GM23338 (cell line): ENCODE measurements at regions not wholly inside any gene's neighbourhood (a gene's known extent, or its start where the extent isn't known, plus 50 kb on each side); places are given as distances from the start of the nearest gene placed in this dataset.

Experiments
- ATAC-seq: fragments of 200-7000 bp; cut with Tn5 transposase; 3 replicates; pipeline ENCODE4 v1.9.1; 2020
- DNase-seq: peaks from one replicate; pipeline ENCODE4 v3.0.0-alpha.2; 2015; ENCODE audit warnings: low spot score
- H2AFZ ChIP-seq: fragments of 200-600 bp; sonication (generic); 2 replicates; pipeline ENCODE4 v1.8.0; 2016; ENCODE audit warnings: antibody characterized with exemption, mild to moderate bottlenecking, moderate library complexity
- H3F3A ChIP-seq: fragments of 200-600 bp; sonication (generic); replicated peaks from 2 replicates; pipeline ENCODE4 v1.8.0; 2017; ENCODE audit warnings: antibody characterized with exemption, mixed run types, low read depth
- H3K27ac ChIP-seq: fragments of 200-600 bp; sonication (generic); 2 replicates; pipeline ENCODE4 v1.6.1; 2016; ENCODE audit warnings: low read depth
- H3K27me3 ChIP-seq: fragments of 200-600 bp; sonication (generic); 2 replicates; pipeline ENCODE4 v1.8.0; 2016; ENCODE audit warnings: mild to moderate bottlenecking, mixed run types, moderate library complexity; ENCODE audit not compliant: insufficient read depth
- H3K36me3 ChIP-seq: fragments of 200-600 bp; sonication (generic); 2 replicates; pipeline ENCODE4 v1.8.0; 2016; ENCODE audit warnings: mild to moderate bottlenecking; ENCODE audit not compliant: insufficient read depth
- H3K4me1 ChIP-seq: fragments of 200-600 bp; sonication (generic); 2 replicates; pipeline ENCODE4 v1.8.0; 2016; ENCODE audit warnings: mild to moderate bottlenecking, moderate library complexity; ENCODE audit not compliant: insufficient read depth
- H3K4me2 ChIP-seq: fragments of 200-600 bp; sonication (generic); 2 replicates; pipeline ENCODE4 v1.7.1; 2017; ENCODE audit warnings: mixed run types
- H3K4me3 ChIP-seq: fragments of 200-600 bp; sonication (generic); 2 replicates; pipeline ENCODE4 v1.6.1; 2016; ENCODE audit warnings: mixed run types
- H3K79me2 ChIP-seq: fragments of 200-600 bp; sonication (generic); replicated peaks from 2 replicates; pipeline ENCODE4 v1.8.0; 2017; ENCODE audit warnings: mild to moderate bottlenecking; ENCODE audit not compliant: insufficient read depth
- H3K9me2 ChIP-seq: fragments of 200-600 bp; sonication (generic); 2 replicates; pipeline ENCODE4 v1.8.0; 2017; ENCODE audit not compliant: insufficient read depth
- H4K20me1 ChIP-seq: fragments of 200-600 bp; sonication (generic); replicated peaks from 2 replicates; pipeline ENCODE4 v1.8.0; 2017; ENCODE audit warnings: mild to moderate bottlenecking; ENCODE audit not compliant: insufficient read depth
- H3K27ac Mint-ChIP-seq: 2 replicates; pipeline ENCODE4 v1.8.0; 2020; ENCODE audit warnings: inconsistent platforms, mild to moderate bottlenecking, moderate library complexity, mixed read lengths
- H3K27me3 Mint-ChIP-seq: 3 replicates; pipeline ENCODE4 v1.8.0; 2022; ENCODE audit warnings: low read depth, mild to moderate bottlenecking, moderate library complexity, mixed read lengths, inconsistent platforms; ENCODE audit not compliant: insufficient read depth, poor library complexity
- H3K36me3 Mint-ChIP-seq: 3 replicates; pipeline ENCODE4 v1.8.0; 2021; ENCODE audit warnings: low read depth, mild to moderate bottlenecking, inconsistent platforms, moderate library complexity, mixed read lengths
- H3K4me1 Mint-ChIP-seq: 3 replicates; pipeline ENCODE4 v1.8.0; 2020; ENCODE audit warnings: mild to moderate bottlenecking, inconsistent platforms, mixed read lengths
- H3K4me3 Mint-ChIP-seq: 3 replicates; pipeline ENCODE4 v1.8.0; 2021; ENCODE audit warnings: moderate library complexity, mild to moderate bottlenecking, inconsistent platforms, mixed read lengths
- H3K9me3 Mint-ChIP-seq: 3 replicates; pipeline ENCODE4 v1.8.0; 2020; ENCODE audit warnings: moderate library complexity, mild to moderate bottlenecking, inconsistent platforms, mixed read lengths
- CREB1 ChIP-seq: fragments of 250-450 bp; sonication (Bioruptor Pico); IDR thresholded peaks from 2 replicates; pipeline ENCODE4 v1.5.0; 2020; ENCODE audit warnings: low read depth, mild to moderate bottlenecking, moderate library complexity
- EZH2 ChIP-seq: fragments of 200-600 bp; sonication (generic); IDR thresholded peaks from one replicate; pipeline ENCODE4 v1.8.0; 2017; ENCODE audit warnings: antibody characterized with exemption, mild to moderate bottlenecking, low read depth; ENCODE audit not compliant: unreplicated experiment
- EZH2phosphoT487 ChIP-seq: fragments of 200-600 bp; sonication (generic); IDR thresholded peaks from one replicate; pipeline ENCODE4 v1.8.1; 2018; ENCODE audit warnings: antibody characterized with exemption; ENCODE audit not compliant: unreplicated experiment
- JUNB ChIP-seq: IDR thresholded peaks from one replicate; pipeline ENCODE4 v1.6.1; 2016; ENCODE audit warnings: antibody characterized with exemption; ENCODE audit not compliant: unreplicated experiment
- NANOG ChIP-seq: IDR thresholded peaks from 2 replicates; pipeline ENCODE4 v1.6.1; 2016; ENCODE audit warnings: antibody characterized with exemption, borderline replicate concordance
- POLR2AphosphoS5 ChIP-seq: IDR thresholded peaks from 2 replicates; pipeline ENCODE4 v1.6.1; 2016; ENCODE audit warnings: antibody characterized with exemption, low read depth
- STAT1 ChIP-seq: IDR thresholded peaks from one replicate; pipeline ENCODE4 v1.6.1; 2016; ENCODE audit warnings: antibody characterized with exemption; ENCODE audit not compliant: unreplicated experiment
- ZNF114 ChIP-seq: fragments of 250-450 bp; sonication (Bioruptor Pico); IDR thresholded peaks from 2 replicates; pipeline ENCODE4 v1.5.0; 2020; ENCODE audit warnings: mild to moderate bottlenecking, moderate library complexity
- ZNF331 ChIP-seq: fragments of 250-450 bp; sonication (Bioruptor Pico); IDR thresholded peaks from 2 replicates; pipeline ENCODE4 v1.5.0; 2020; ENCODE audit warnings: low read depth, mild to moderate bottlenecking, moderate library complexity
- TF ChIP-seq, protein P1 (sequence below): IDR thresholded peaks from one replicate; pipeline ENCODE4 v1.6.1; 2018; ENCODE audit warnings: antibody characterized with exemption; ENCODE audit not compliant: unreplicated experiment
- TF ChIP-seq, protein P2 (sequence below): IDR thresholded peaks from 2 replicates; pipeline ENCODE4 v1.6.1; 2016; ENCODE audit warnings: antibody characterized with exemption
- TF ChIP-seq, protein P3 (sequence below), 2 experiments: fragments of 200-600 bp in 1 of 2; sonication (generic) in 1 of 2; conservative IDR thresholded peaks; 2 replicates each; pipeline versions ENCODE4 v1.5.1 to v1.6.1; 2016 to 2017; ENCODE audit warnings: antibody characterized with exemption in 2 of 2, low read depth in 2 of 2, mild to moderate bottlenecking in 2 of 2, moderate library complexity in 1 of 2
- TF ChIP-seq, protein P4 (sequence below): fragments of 250-450 bp; sonication (Bioruptor Pico); IDR thresholded peaks from 2 replicates; pipeline ENCODE4 v1.5.0; 2020; ENCODE audit warnings: mild to moderate bottlenecking, moderate library complexity

DNA sequence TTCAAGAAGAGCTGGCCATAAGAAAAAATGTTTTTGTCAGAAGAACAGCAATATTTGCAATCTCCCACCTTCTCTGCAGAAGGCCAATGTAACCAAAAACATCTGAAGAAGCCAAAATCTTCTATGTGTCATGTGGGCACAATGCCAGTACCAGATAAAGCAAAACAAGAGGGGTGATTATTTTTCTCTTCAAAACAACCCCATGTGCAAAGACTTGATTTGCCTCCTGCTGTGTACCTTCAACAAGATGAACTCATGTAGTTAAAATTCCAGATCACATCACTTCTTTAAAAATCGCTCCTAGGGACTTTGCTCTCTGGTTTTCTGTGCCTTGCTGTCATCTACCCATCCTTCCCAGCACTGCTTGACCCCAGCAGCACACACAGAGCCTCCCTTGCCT, 134.0 kb upstream of the MAP3K1 start:
- Mint-ChIP-seq H3K4me3 (no peak overlapping the region), H3K36me3 (no peaks in the 10 kb centered on the region)

More for the DNA sequence above, 134.0 kb upstream of the MAP3K1 start:
- Histone ChIP-seq H2AFZ (0 out of 2 replicates have a peak overlapping the region, but pooled peaks have one; percentile 56), H3K4me2 (no peak overlapping the region), H4K20me1 (no peaks in the 10 kb centered on the region), H3K4me3 (no peak overlapping the region), H3K27ac (no peak overlapping the region), H3K9me2 (0 out of 2 replicates have a peak, but pooled peaks cover 4% of the 10 kb centered on the region), H3K27me3 (no peaks in the 10 kb centered on the region), H3F3A (no peaks in the 10 kb centered on the region), H3K4me1 (no peaks in the 10 kb centered on the region), H3K36me3 (no peaks in the 10 kb centered on the region), H3K79me2 (no peaks in the 10 kb centered on the region)
- Mint-ChIP-seq H3K27ac (no peak overlapping the region), H3K4me1 (peaks cover 7% of the 10 kb centered on the region; the same call in 1 of the 3 replicates), H3K27me3 (peaks cover 1% of the 10 kb centered on the region), H3K9me3 (no peaks in the 10 kb centered on the region)
- TF ChIP-seq STAT1 = no peak
- no peak for TF ChIP-seq NANOG
- TF ChIP-seq, protein P1, sequence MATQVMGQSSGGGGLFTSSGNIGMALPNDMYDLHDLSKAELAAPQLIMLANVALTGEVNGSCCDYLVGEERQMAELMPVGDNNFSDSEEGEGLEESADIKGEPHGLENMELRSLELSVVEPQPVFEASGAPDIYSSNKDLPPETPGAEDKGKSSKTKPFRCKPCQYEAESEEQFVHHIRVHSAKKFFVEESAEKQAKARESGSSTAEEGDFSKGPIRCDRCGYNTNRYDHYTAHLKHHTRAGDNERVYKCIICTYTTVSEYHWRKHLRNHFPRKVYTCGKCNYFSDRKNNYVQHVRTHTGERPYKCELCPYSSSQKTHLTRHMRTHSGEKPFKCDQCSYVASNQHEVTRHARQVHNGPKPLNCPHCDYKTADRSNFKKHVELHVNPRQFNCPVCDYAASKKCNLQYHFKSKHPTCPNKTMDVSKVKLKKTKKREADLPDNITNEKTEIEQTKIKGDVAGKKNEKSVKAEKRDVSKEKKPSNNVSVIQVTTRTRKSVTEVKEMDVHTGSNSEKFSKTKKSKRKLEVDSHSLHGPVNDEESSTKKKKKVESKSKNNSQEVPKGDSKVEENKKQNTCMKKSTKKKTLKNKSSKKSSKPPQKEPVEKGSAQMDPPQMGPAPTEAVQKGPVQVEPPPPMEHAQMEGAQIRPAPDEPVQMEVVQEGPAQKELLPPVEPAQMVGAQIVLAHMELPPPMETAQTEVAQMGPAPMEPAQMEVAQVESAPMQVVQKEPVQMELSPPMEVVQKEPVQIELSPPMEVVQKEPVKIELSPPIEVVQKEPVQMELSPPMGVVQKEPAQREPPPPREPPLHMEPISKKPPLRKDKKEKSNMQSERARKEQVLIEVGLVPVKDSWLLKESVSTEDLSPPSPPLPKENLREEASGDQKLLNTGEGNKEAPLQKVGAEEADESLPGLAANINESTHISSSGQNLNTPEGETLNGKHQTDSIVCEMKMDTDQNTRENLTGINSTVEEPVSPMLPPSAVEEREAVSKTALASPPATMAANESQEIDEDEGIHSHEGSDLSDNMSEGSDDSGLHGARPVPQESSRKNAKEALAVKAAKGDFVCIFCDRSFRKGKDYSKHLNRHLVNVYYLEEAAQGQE = no peak
- TF ChIP-seq EZH2phosphoT487 = no peak
- TF ChIP-seq, protein P2, sequence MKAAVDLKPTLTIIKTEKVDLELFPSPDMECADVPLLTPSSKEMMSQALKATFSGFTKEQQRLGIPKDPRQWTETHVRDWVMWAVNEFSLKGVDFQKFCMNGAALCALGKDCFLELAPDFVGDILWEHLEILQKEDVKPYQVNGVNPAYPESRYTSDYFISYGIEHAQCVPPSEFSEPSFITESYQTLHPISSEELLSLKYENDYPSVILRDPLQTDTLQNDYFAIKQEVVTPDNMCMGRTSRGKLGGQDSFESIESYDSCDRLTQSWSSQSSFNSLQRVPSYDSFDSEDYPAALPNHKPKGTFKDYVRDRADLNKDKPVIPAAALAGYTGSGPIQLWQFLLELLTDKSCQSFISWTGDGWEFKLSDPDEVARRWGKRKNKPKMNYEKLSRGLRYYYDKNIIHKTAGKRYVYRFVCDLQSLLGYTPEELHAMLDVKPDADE = no peak
- no peak for TF ChIP-seq CREB1 (CRISPR knock-in tag)
- TF ChIP-seq, protein P3, sequence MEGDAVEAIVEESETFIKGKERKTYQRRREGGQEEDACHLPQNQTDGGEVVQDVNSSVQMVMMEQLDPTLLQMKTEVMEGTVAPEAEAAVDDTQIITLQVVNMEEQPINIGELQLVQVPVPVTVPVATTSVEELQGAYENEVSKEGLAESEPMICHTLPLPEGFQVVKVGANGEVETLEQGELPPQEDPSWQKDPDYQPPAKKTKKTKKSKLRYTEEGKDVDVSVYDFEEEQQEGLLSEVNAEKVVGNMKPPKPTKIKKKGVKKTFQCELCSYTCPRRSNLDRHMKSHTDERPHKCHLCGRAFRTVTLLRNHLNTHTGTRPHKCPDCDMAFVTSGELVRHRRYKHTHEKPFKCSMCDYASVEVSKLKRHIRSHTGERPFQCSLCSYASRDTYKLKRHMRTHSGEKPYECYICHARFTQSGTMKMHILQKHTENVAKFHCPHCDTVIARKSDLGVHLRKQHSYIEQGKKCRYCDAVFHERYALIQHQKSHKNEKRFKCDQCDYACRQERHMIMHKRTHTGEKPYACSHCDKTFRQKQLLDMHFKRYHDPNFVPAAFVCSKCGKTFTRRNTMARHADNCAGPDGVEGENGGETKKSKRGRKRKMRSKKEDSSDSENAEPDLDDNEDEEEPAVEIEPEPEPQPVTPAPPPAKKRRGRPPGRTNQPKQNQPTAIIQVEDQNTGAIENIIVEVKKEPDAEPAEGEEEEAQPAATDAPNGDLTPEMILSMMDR (conservative IDR thresholded peaks at IDR 0.05; ENCODE audit: low read depth in 2 of 2) = no peak
- TF ChIP-seq JUNB = no peak
- TF ChIP-seq, protein P4, sequence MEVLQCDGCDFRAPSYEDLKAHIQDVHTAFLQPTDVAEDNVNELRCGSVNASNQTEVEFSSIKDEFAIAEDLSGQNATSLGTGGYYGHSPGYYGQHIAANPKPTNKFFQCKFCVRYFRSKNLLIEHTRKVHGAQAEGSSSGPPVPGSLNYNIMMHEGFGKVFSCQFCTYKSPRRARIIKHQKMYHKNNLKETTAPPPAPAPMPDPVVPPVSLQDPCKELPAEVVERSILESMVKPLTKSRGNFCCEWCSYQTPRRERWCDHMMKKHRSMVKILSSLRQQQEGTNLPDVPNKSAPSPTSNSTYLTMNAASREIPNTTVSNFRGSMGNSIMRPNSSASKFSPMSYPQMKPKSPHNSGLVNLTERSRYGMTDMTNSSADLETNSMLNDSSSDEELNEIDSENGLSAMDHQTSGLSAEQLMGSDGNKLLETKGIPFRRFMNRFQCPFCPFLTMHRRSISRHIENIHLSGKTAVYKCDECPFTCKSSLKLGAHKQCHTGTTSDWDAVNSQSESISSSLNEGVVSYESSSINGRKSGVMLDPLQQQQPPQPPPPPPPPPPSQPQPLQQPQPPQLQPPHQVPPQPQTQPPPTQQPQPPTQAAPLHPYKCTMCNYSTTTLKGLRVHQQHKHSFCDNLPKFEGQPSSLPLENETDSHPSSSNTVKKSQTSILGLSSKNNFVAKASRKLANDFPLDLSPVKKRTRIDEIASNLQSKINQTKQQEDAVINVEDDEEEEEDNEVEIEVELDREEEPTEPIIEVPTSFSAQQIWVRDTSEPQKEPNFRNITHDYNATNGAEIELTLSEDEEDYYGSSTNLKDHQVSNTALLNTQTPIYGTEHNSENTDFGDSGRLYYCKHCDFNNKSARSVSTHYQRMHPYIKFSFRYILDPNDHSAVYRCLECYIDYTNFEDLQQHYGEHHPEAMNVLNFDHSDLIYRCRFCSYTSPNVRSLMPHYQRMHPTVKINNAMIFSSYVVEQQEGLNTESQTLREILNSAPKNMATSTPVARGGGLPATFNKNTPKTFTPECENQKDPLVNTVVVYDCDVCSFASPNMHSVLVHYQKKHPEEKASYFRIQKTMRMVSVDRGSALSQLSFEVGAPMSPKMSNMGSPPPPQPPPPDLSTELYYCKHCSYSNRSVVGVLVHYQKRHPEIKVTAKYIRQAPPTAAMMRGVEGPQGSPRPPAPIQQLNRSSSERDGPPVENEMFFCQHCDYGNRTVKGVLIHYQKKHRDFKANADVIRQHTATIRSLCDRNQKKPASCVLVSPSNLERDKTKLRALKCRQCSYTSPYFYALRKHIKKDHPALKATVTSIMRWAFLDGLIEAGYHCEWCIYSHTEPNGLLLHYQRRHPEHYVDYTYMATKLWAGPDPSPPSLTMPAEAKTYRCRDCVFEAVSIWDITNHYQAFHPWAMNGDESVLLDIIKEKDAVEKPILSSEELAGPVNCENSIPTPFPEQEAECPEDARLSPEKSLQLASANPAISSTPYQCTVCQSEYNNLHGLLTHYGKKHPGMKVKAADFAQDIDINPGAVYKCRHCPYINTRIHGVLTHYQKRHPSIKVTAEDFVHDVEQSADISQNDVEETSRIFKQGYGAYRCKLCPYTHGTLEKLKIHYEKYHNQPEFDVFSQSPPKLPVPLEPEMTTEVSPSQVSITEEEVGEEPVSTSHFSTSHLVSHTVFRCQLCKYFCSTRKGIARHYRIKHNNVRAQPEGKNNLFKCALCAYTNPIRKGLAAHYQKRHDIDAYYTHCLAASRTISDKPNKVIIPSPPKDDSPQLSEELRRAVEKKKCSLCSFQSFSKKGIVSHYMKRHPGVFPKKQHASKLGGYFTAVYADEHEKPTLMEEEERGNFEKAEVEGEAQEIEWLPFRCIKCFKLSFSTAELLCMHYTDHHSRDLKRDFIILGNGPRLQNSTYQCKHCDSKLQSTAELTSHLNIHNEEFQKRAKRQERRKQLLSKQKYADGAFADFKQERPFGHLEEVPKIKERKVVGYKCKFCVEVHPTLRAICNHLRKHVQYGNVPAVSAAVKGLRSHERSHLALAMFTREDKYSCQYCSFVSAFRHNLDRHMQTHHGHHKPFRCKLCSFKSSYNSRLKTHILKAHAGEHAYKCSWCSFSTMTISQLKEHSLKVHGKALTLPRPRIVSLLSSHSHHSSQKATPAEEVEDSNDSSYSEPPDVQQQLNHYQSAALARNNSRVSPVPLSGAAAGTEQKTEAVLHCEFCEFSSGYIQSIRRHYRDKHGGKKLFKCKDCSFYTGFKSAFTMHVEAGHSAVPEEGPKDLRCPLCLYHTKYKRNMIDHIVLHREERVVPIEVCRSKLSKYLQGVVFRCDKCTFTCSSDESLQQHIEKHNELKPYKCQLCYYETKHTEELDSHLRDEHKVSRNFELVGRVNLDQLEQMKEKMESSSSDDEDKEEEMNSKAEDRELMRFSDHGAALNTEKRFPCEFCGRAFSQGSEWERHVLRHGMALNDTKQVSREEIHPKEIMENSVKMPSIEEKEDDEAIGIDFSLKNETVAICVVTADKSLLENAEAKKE (CRISPR knock-in tag) = no peak
- no peak for TF ChIP-seq ZNF331 (CRISPR knock-in tag)
- TF ChIP-seq ZNF114 (CRISPR knock-in tag) = no peak
- TF ChIP-seq POLR2AphosphoS5 = no peak
- TF ChIP-seq EZH2 = no peak
- ATAC-seq (no peak), DNase-seq (no peak)
